C4-2B (cell line): ENCODE measurements at regions not wholly inside any gene's neighbourhood (a gene's known extent, or its start where the extent isn't known, plus 50 kb on each side); places are given as distances from the start of the nearest gene placed in this dataset.

Experiments used
- H3K27ac ChIP-seq: fragments of 450-650 bp; 2 replicates; pipeline ENCODE4 v1.5.1; 2017
- ZFX ChIP-seq: fragments of 450-650 bp; IDR thresholded peaks from 2 replicates; pipeline ENCODE4 v1.6.1; 2017
- TF ChIP-seq, protein P1 (sequence below): fragments of 450-650 bp; conservative IDR thresholded peaks from 2 replicates; pipeline ENCODE4 v1.5.1; 2017; ENCODE audit warnings: mild to moderate bottlenecking

- TF ChIP-seq, protein P1, sequence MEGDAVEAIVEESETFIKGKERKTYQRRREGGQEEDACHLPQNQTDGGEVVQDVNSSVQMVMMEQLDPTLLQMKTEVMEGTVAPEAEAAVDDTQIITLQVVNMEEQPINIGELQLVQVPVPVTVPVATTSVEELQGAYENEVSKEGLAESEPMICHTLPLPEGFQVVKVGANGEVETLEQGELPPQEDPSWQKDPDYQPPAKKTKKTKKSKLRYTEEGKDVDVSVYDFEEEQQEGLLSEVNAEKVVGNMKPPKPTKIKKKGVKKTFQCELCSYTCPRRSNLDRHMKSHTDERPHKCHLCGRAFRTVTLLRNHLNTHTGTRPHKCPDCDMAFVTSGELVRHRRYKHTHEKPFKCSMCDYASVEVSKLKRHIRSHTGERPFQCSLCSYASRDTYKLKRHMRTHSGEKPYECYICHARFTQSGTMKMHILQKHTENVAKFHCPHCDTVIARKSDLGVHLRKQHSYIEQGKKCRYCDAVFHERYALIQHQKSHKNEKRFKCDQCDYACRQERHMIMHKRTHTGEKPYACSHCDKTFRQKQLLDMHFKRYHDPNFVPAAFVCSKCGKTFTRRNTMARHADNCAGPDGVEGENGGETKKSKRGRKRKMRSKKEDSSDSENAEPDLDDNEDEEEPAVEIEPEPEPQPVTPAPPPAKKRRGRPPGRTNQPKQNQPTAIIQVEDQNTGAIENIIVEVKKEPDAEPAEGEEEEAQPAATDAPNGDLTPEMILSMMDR: no peak
- no peak for TF ChIP-seq ZFX
These were observed 156.5 kb upstream of the GDF10 start for GRCh38 chr10:47143473-47143872.

GRCh38 chr10:47144525-47144924 lies 155.5 kb upstream of the GDF10 start:
- TF ChIP-seq, protein P1: no peak
- no peak for TF ChIP-seq ZFX
- no peak overlapping the region for H3K27ac ChIP-seq

More at GRCh38 chr10:47143473-47143872, 156.5 kb upstream of the GDF10 start:
- no peak overlapping the region for H3K27ac ChIP-seq

GRCh38 chr10:47145290-47145934 lies 154.6 kb upstream of the GDF10 start:
- H3K27ac ChIP-seq: no peak overlapping the region
- TF ChIP-seq ZFX: no peak
- TF ChIP-seq, protein P1: no peak

GRCh38 chr10:47146572-47146971 lies 153.4 kb upstream of the GDF10 start:
- peak overlapping the region; percentile 32 for H3K27ac ChIP-seq
- TF ChIP-seq ZFX: no peak

DNA sequence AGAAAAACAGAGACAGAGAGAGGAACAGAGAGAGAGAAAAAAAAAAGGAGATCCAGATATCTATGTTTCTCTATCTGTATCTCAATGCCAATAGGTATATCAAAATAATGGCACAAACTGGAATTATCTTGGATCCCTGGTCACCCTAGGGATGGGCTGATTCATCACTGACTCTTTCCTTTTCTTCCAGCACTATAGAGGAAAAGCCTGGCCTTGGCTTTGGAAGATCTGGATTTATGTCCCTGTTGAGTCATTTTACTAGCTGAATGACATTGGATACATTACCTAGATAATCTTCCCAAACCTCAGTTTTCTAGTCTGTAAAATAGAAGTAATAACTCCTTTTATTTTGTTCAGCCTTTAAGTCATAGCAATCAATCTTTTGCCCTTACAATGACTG lies 152.8 kb upstream of the GDF10 start:
- H3K27ac ChIP-seq: no peak overlapping the region
- TF ChIP-seq ZFX: no peak
- TF ChIP-seq, protein P1: no peak

GRCh38 chr10:47150581-47150980 lies 149.4 kb upstream of the GDF10 start:
- no peak overlapping the region for H3K27ac ChIP-seq
- no peak for TF ChIP-seq ZFX
- TF ChIP-seq, protein P1: no peak

- TF ChIP-seq, protein P1: no peak
- no peak for TF ChIP-seq ZFX
- H3K27ac ChIP-seq: no peak overlapping the region
These were observed 148.1 kb upstream of the GDF10 start for GRCh38 chr10:47151920-47152319.

GRCh38 chr10:47152861-47153349 lies 147.1 kb upstream of the GDF10 start:
- TF ChIP-seq ZFX: no peak
- TF ChIP-seq, protein P1: peak; percentile 65
- H3K27ac ChIP-seq: no peak overlapping the region
